HL-60/S4 treated with retinoic acid at 250 ng/mL for 4 days and 3 days (cell line): ENCODE measurements at regions not wholly inside any gene's neighbourhood (a gene's known extent, or its start where the extent isn't known, plus 50 kb on each side); places are given as distances from the start of the nearest gene placed in this dataset.

ENCODE experiments used
- in situ Hi-C: fragments of 300-500 bp; cut with MboI; formaldehyde crosslinking; loops from 2 replicates; pipeline ENCODE4 v1.7.0; 2022; ENCODE audit warnings: low sequenced_read_pairs

GRCh38 chr12:12015073-12015685 lies 55.6 kb upstream of the BCL2L14 start:
- in situ Hi-C loops = no loop called here

GRCh38 chr12:12016284-12017100 lies 54.2 kb upstream of the BCL2L14 start:
- in situ Hi-C loops = no loop called here

GRCh38 chr12:12017135-12017581 lies 53.6 kb upstream of the BCL2L14 start:
- in situ Hi-C loops = no loop called here

GRCh38 chr12:12017798-12018197 lies 52.9 kb upstream of the BCL2L14 start:
- in situ Hi-C loops = no loop called here

GRCh38 chr12:12018454-12018853 lies 52.3 kb upstream of the BCL2L14 start:
- in situ Hi-C loops = no loop called here

DNA sequence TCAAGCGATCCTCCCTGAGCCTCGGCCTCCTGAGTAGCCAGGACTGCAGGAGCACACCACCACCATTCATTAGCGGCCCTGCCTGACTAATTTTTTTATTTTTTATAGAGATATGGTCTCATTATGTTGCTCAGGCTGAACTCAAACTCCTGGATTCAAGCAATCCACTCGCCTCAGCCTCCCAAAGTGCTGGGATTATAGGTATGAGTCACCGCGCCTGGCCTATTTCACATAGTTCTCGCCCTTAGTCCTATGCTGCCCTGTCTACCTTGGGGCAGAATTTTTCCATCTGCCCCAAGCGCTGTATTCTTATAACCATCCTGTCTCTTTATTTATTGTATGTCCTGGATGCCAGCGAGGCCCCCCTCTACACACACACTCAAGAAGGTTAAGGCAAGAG lies 50.9 kb upstream of the BCL2L14 start:
- in situ Hi-C loops = loop anchor here (10.0 kb wide), 1 partner anchor 435 kb away; no protein-coding TSS in a partner anchor

GRCh38 chr12:12020762-12021161 lies 50.0 kb upstream of the BCL2L14 start:
- in situ Hi-C loops = loop anchor here (10.0 kb wide), 1 partner anchor 436 kb away; no protein-coding TSS in a partner anchor
